ENCODE measurements at regions not wholly inside any gene's neighbourhood (a gene's known extent, or its start where the extent isn't known, plus 50 kb on each side); places are given as distances from the start of the nearest gene placed in this dataset.
A peak's percentile ranks its signal among the peaks of the same experiment; 100 is the strongest.

- intact Hi-C loops (cut with DNase I), result no loop called here
- WGBS, 2 donors, result 60 to 62% methylated on average over 13 of the region's 13 CpGs
- no peaks in the 10 kb centered on the region for H3K27me3 ChIP-seq
- peak; percentile 9 to 11 for DNase-seq
- no peaks in the 10 kb centered on the region for H3K36me3 ChIP-seq
- H3K27ac ChIP-seq, result no peak overlapping the region
- no peaks in the 10 kb centered on the region for H3K4me1 ChIP-seq
- H3K9me3 ChIP-seq, result no peaks in the 10 kb centered on the region
- H3K4me3 ChIP-seq (replicated peaks in 1 of 3), result no peak overlapping the region
- TF ChIP-seq CTCF (IDR thresholded peaks at IDR 0.05) (no peak), POLR2A (IDR thresholded peaks at IDR 0.05) (no peak)
These were observed 403.6 kb downstream of the MN1 start for GRCh38 chr22:27397954-27398342.

GRCh38 chr22:27399161-27399560, 402.4 kb downstream of the MN1 start:
- Histone ChIP-seq H3K4me3 (replicated peaks in 1 of 3) (no peak overlapping the region), H3K27ac (no peak overlapping the region), H3K27me3 (no peaks in the 10 kb centered on the region), H3K4me1 (no peaks in the 10 kb centered on the region), H3K9me3 (no peaks in the 10 kb centered on the region), H3K36me3 (no peaks in the 10 kb centered on the region)
- DNase-seq, result no peak
- TF ChIP-seq CTCF (IDR thresholded peaks at IDR 0.05) (no peak), POLR2A (IDR thresholded peaks at IDR 0.05) (no peak)
- intact Hi-C loops (cut with DNase I), result no loop called here
- 58 to 68% methylated on average over 19 of the region's 19 CpGs for WGBS, 2 donors

GRCh38 chr22:27400811-27401210, 400.7 kb downstream of the MN1 start:
- intact Hi-C loops (cut with DNase I), result no loop called here
- DNase-seq, result no peak
- H3K4me3 ChIP-seq (replicated peaks in 1 of 3), result no peak overlapping the region
- WGBS, 2 donors, result 44 to 46% methylated on average over 1 of the region's 1 CpG
- TF ChIP-seq CTCF (IDR thresholded peaks at IDR 0.05) (no peak), POLR2A (IDR thresholded peaks at IDR 0.05) (no peak)
- H3K4me1 ChIP-seq, result no peaks in the 10 kb centered on the region
- no peaks in the 10 kb centered on the region for H3K36me3 ChIP-seq
- H3K27ac ChIP-seq, result no peak overlapping the region
- no peaks in the 10 kb centered on the region for H3K9me3 ChIP-seq
- no peaks in the 10 kb centered on the region for H3K27me3 ChIP-seq

GRCh38 chr22:27401321-27401720, 400.2 kb downstream of the MN1 start:
- Histone ChIP-seq H3K9me3 (no peaks in the 10 kb centered on the region), H3K4me1 (no peaks in the 10 kb centered on the region), H3K27me3 (no peaks in the 10 kb centered on the region), H3K27ac (no peak overlapping the region), H3K4me3 (replicated peaks in 1 of 3) (no peak overlapping the region), H3K36me3 (no peaks in the 10 kb centered on the region)
- TF ChIP-seq CTCF (IDR thresholded peaks at IDR 0.05), result no peak
- TF ChIP-seq POLR2A (IDR thresholded peaks at IDR 0.05), result no peak
- DNase-seq, result no peak
- intact Hi-C loops (cut with DNase I), result no loop called here
- 90 to 91% methylated on average over 3 of the region's 3 CpGs for WGBS, 2 donors

- H3K27me3 ChIP-seq, result no peaks in the 10 kb centered on the region
- no peaks in the 10 kb centered on the region for H3K4me1 ChIP-seq
- H3K4me3 ChIP-seq (replicated peaks in 1 of 3), result no peak overlapping the region
- 92 to 95% methylated on average over 5 of the region's 5 CpGs for WGBS, 2 donors
- no peaks in the 10 kb centered on the region for H3K36me3 ChIP-seq
- H3K27ac ChIP-seq, result no peak overlapping the region
- no peak for DNase-seq
- intact Hi-C loops (cut with DNase I), result no loop called here
- H3K9me3 ChIP-seq, result no peaks in the 10 kb centered on the region
- TF ChIP-seq CTCF (IDR thresholded peaks at IDR 0.05) (no peak), POLR2A (IDR thresholded peaks at IDR 0.05) (no peak)
These were observed 397.1 kb downstream of the MN1 start for GRCh38 chr22:27404441-27404840.
